ENCODE measurements at regions not wholly inside any gene's neighbourhood (a gene's known extent, or its start where the extent isn't known, plus 50 kb on each side); places are given as distances from the start of the nearest gene placed in this dataset.

DNA sequence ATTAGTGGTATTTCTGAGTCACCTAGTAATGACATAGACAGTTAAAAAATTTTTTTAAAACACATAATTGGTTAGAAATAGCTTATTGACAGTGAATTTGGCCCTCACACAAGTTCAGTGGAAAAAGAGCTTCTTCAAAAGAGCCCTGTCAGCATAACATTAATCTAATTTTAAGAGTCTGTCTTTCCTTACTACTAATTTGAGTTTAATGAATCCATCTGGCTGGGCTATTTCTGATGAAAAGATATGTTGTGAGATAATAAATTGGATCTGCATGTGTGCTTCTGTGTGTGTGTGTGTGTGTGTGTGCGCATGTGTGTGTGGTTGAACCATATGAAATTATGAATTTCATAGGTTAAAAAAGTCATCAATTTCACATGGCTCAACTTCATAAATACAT, 1045.2 kb downstream of the FLRT2 start:
- H3K27me3 ChIP-seq (ENCODE audit: control insufficient read depth, insufficient read depth, low read length), result no peaks in the 10 kb centered on the region
- WGBS, 2 experiments (ENCODE audit: extremely low coverage in 2 of 2, insufficient read length in 1 of 2), result no CpG with 5 or more reads among the region's 1 CpG
- no peaks in the 10 kb centered on the region for H3K9me1 ChIP-seq (ENCODE audit: insufficient read depth, low read length)
- peak overlapping the region; percentile 50; the same call in 1 of the 2 replicates for H3K14ac ChIP-seq (replicated peaks; ENCODE audit: low read depth, low read length)
- H2AK5ac ChIP-seq (ENCODE audit: low read depth, low read length), result peak overlapping the region; percentile 94
- peak overlapping the region; percentile 83 for H2BK5ac ChIP-seq (ENCODE audit: low read depth, low read length, poor library complexity, severe bottlenecking)
- H4K20me1 ChIP-seq (ENCODE audit: insufficient read depth, low read length), result no peaks in the 10 kb centered on the region
- H3K9me3 ChIP-seq (ENCODE audit: control insufficient read depth, insufficient read depth, low read length), result peaks cover 7% of the 10 kb centered on the region
- no peak; the same call in 1 of the 2 replicates for ATAC-seq (ENCODE audit: low read depth)
- TF ChIP-seq MAFK (IDR thresholded peaks at IDR 0.05; ENCODE audit: low read depth, low read length), result peak; percentile 95
- TF ChIP-seq, protein P1, sequence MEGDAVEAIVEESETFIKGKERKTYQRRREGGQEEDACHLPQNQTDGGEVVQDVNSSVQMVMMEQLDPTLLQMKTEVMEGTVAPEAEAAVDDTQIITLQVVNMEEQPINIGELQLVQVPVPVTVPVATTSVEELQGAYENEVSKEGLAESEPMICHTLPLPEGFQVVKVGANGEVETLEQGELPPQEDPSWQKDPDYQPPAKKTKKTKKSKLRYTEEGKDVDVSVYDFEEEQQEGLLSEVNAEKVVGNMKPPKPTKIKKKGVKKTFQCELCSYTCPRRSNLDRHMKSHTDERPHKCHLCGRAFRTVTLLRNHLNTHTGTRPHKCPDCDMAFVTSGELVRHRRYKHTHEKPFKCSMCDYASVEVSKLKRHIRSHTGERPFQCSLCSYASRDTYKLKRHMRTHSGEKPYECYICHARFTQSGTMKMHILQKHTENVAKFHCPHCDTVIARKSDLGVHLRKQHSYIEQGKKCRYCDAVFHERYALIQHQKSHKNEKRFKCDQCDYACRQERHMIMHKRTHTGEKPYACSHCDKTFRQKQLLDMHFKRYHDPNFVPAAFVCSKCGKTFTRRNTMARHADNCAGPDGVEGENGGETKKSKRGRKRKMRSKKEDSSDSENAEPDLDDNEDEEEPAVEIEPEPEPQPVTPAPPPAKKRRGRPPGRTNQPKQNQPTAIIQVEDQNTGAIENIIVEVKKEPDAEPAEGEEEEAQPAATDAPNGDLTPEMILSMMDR (conservative IDR thresholded peaks at IDR 0.05; ENCODE audit: low read depth, low read length), result no peak
- H2AFZ ChIP-seq (replicated peaks; ENCODE audit: low read length, poor library complexity), result no peak overlapping the region
- no peak overlapping the region for H2AK9ac ChIP-seq (replicated peaks; ENCODE audit: low read depth, low read length, poor library complexity)
- H4K8ac ChIP-seq (ENCODE audit: low read depth in 2 of 2, low read length in 2 of 2), result peak overlapping the region; percentile 69 to 76; a peak in 3 of 4 replicates
- H3K23ac ChIP-seq (ENCODE audit: low read depth, low read length), result peak overlapping the region; percentile 6; the same call in 1 of the 2 replicates
- peaks cover 3% of the 10 kb centered on the region; the same call in 1 of the 2 replicates for H3K4me1 ChIP-seq (ENCODE audit: control insufficient read depth, insufficient read depth, low read length)
- dilution Hi-C loops (cut with HindIII; ENCODE audit: low sequenced_read_pairs, unreplicated experiment) (no loop called here), intact Hi-C loops (cut with micrococcal nuclease) (loop anchor here (2.0 kb wide), 1 partner anchor 78 kb away; no protein-coding TSS in a partner anchor), in situ Hi-C loops (cut with MboI; ENCODE audit: low sequenced_read_pairs) (no loop called here)
- H3K79me1 ChIP-seq (ENCODE audit: low read depth in 1 of 2, low read length in 2 of 2), result no peaks in the 10 kb centered on the region
- peak overlapping the region; percentile 91 for H2BK120ac ChIP-seq (ENCODE audit: low read depth, low read length)
- peak overlapping the region; percentile 82; the same call in 1 of the 2 replicates for H3K18ac ChIP-seq (ENCODE audit: low read depth, low read length)
- DNase-seq, result peak; percentile 32
- H2BK20ac ChIP-seq (ENCODE audit: low read depth, low read length), result peak overlapping the region; percentile 66; the same call in 1 of the 2 replicates
- no peak overlapping the region; the same call in 1 of the 2 replicates for H3K4me2 ChIP-seq (ENCODE audit: low read depth, low read length)
- H4K5ac ChIP-seq (ENCODE audit: low read depth, low read length), result no peak overlapping the region
- H4K91ac ChIP-seq (ENCODE audit: insufficient read depth, low read depth, low read length), result peak overlapping the region; percentile 92
- H3K4me3 ChIP-seq (ENCODE audit: insufficient read depth, low read depth, low read length), result no peak overlapping the region
- H3K4ac ChIP-seq (ENCODE audit: low read depth, low read length), result peak overlapping the region; percentile 82
- H2BK15ac ChIP-seq (ENCODE audit: low read depth, low read length), result 0 out of 3 replicates have a peak overlapping the region, but pooled peaks have one; percentile 65
- BruUV-seq (replicated peaks), result no TSS peak
- peak overlapping the region; percentile 48 for H3K27ac ChIP-seq (ENCODE audit: insufficient read depth, low read length)
- POLR2A ChIA-PET (ENCODE audit: unreplicated experiment), result no interaction called here
- peak overlapping the region; percentile 26; the same call in 1 of the 2 replicates for H3K56ac ChIP-seq (ENCODE audit: extremely low read depth, insufficient read depth, low read length)
- H3K9ac ChIP-seq (ENCODE audit: low read depth, low read length), result peak overlapping the region; percentile 64; the same call in 1 of the 2 replicates
- CTCF ChIA-PET, result interaction anchor here (0.6 kb wide), 2 partner anchors 19 to 193 kb away, joined by 3 read pairs; no protein-coding TSS in a partner anchor
- H3K36me3 ChIP-seq (ENCODE audit: control insufficient read depth, insufficient read depth, low read length), result no peaks in the 10 kb centered on the region

Measured in IMR-90 (cell line).